RWPE2 (cell line): ENCODE measurements at regions not wholly inside any gene's neighbourhood (a gene's known extent, or its start where the extent isn't known, plus 50 kb on each side); places are given as distances from the start of the nearest gene placed in this dataset.

Experiments used
- ATAC-seq: fragments of 200-7000 bp; cut with Tn5 transposase; 3 replicates; pipeline ENCODE4 v1.9.1; 2021; ENCODE audit warnings: low read depth
- DNase-seq: peaks from one replicate; pipeline ENCODE4 v3.0.0-alpha.2; 2020; ENCODE audit warnings: low spot score
- H3K27ac ChIP-seq: fragments of 450-650 bp; 2 replicates; pipeline ENCODE4 v1.5.1; 2017; ENCODE audit warnings: mild to moderate bottlenecking; ENCODE audit not compliant: poor library complexity, severe bottlenecking
- H3K27me3 ChIP-seq: fragments of 250-450 bp; sonication (Bioruptor Pico); 2 replicates; pipeline ENCODE4 v1.5.1; 2021; ENCODE audit warnings: mild to moderate bottlenecking, moderate library complexity; ENCODE audit not compliant: insufficient read depth, poor library complexity, severe bottlenecking
- H3K36me3 ChIP-seq: fragments of 250-450 bp; sonication (Bioruptor Pico); 2 replicates; pipeline ENCODE4 v1.5.1; 2020; ENCODE audit warnings: low read depth, mild to moderate bottlenecking, moderate library complexity
- H3K4me1 ChIP-seq: fragments of 250-450 bp; sonication (Bioruptor Pico); 2 replicates; pipeline ENCODE4 v1.5.1; 2021; ENCODE audit warnings: mild to moderate bottlenecking, moderate library complexity; ENCODE audit not compliant: insufficient read depth, poor library complexity, severe bottlenecking
- H3K4me3 ChIP-seq: fragments of 250-450 bp; sonication (Bioruptor Pico); 2 replicates; pipeline ENCODE4 v1.5.1; 2021; ENCODE audit warnings: mild to moderate bottlenecking, moderate library complexity; ENCODE audit not compliant: severe bottlenecking
- H3K9me3 ChIP-seq: fragments of 250-450 bp; sonication (Bioruptor Pico); 2 replicates; pipeline ENCODE4 v1.5.1; 2021; ENCODE audit warnings: mild to moderate bottlenecking, moderate library complexity; ENCODE audit not compliant: severe bottlenecking
- TF ChIP-seq, protein P1 (sequence below): fragments of 450-650 bp; IDR thresholded peaks from one replicate; pipeline ENCODE4 v1.5.1; 2017; ENCODE audit warnings: mild to moderate bottlenecking, moderate library complexity; ENCODE audit not compliant: poor library complexity, severe bottlenecking

DNA sequence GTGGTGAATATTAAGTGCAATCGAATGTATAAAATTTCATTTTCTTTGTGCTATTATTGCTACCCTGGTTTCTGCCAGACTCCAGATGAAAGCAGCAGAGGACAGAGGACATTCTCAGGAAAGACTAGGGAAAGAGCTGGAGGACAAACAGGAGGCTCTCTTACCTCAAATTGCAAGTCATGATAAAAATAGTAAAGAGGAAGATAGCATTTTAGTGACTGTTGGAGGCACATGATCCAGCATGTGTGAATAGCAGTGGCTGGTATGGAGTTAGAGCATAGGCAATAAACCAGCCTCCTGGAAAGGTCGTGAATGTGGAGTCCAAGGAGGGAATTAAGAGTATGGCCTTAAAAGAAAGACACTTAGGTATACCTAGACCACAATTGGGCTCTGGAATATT, 1040.0 kb downstream of the STPG2 start:
- no peak for DNase-seq
- H3K4me3 ChIP-seq, result no peak overlapping the region
- H3K9me3 ChIP-seq, result no peaks in the 10 kb centered on the region
- peaks cover 6% of the 10 kb centered on the region for H3K4me1 ChIP-seq
- TF ChIP-seq, protein P1, sequence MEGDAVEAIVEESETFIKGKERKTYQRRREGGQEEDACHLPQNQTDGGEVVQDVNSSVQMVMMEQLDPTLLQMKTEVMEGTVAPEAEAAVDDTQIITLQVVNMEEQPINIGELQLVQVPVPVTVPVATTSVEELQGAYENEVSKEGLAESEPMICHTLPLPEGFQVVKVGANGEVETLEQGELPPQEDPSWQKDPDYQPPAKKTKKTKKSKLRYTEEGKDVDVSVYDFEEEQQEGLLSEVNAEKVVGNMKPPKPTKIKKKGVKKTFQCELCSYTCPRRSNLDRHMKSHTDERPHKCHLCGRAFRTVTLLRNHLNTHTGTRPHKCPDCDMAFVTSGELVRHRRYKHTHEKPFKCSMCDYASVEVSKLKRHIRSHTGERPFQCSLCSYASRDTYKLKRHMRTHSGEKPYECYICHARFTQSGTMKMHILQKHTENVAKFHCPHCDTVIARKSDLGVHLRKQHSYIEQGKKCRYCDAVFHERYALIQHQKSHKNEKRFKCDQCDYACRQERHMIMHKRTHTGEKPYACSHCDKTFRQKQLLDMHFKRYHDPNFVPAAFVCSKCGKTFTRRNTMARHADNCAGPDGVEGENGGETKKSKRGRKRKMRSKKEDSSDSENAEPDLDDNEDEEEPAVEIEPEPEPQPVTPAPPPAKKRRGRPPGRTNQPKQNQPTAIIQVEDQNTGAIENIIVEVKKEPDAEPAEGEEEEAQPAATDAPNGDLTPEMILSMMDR, result no peak
- no peaks in the 10 kb centered on the region for H3K27me3 ChIP-seq
- ATAC-seq, result no peak
- no peak overlapping the region for H3K27ac ChIP-seq
- no peaks in the 10 kb centered on the region for H3K36me3 ChIP-seq

GRCh38 chr4:97104006-97104405, 1039.3 kb downstream of the STPG2 start:
- no peak overlapping the region for H3K4me3 ChIP-seq
- peaks cover 6% of the 10 kb centered on the region for H3K4me1 ChIP-seq
- peak; percentile 80 for ATAC-seq
- TF ChIP-seq, protein P1, result no peak
- DNase-seq, result no peak
- H3K36me3 ChIP-seq, result no peaks in the 10 kb centered on the region
- H3K27me3 ChIP-seq, result no peaks in the 10 kb centered on the region
- H3K9me3 ChIP-seq, result no peaks in the 10 kb centered on the region
- no peak overlapping the region for H3K27ac ChIP-seq

DNA sequence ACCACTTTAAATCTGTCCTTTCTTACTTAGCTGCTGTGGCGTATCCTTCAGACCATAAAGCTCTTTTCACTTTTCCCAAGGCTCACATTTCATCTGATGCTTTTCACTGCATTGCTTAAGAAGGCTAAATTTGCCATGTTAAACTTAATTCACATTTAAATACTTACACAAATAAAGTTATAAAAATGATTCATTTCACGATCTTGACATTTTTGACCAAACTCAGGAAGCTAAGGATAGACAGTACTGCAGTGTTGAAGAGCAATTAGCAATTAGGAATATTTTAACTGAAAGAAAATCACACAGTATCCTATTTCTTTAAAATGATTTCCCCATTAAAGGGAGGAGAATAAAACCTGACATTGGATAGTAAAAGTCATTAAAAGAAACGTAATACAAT, 1038.6 kb downstream of the STPG2 start:
- H3K36me3 ChIP-seq, result no peaks in the 10 kb centered on the region
- no peaks in the 10 kb centered on the region for H3K27me3 ChIP-seq
- H3K4me3 ChIP-seq, result no peak overlapping the region
- no peak for ATAC-seq
- no peak for DNase-seq
- no peak overlapping the region for H3K27ac ChIP-seq
- TF ChIP-seq, protein P1, result no peak
- no peaks in the 10 kb centered on the region for H3K9me3 ChIP-seq
- H3K4me1 ChIP-seq, result peaks cover 6% of the 10 kb centered on the region

DNA sequence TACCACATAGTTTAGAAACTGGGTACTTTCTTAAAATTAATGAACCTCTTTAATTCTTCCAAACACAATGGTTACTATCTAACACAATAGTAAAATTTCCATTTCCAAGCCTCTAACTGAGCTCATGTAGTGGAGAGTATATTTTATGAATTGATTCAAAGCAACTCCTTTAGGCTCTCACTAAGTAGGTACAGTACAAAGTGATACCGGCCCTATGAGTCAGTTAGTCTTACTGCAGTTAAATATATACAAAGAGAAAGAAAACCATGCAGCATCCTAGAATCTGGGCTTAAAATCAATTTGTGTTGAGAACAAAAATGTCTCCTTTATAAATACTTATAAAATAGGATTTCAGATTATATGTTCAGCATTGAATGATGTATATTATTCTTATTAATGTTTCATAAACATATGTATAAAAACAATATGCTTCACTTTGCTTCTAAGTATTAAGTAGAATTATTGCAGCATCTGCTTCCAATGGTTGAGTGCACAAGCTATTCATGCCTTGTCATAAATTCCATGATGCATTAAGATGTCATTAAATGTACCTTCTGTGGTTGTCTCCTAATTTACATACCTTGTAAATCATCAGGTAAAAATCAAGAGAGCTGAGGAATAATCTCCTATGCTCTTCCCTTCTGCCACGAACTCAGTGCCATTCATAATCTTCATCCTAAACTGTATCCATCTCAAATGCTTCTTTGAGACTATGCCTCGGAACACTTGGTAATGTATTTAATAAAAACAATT, 1037.8 kb downstream of the STPG2 start:
- DNase-seq (no peak), ATAC-seq (no peak)
- no peaks in the 10 kb centered on the region for H3K9me3 ChIP-seq
- peaks cover 6% of the 10 kb centered on the region for H3K4me1 ChIP-seq
- no peaks in the 10 kb centered on the region for H3K36me3 ChIP-seq
- H3K27ac ChIP-seq, result no peak overlapping the region
- H3K4me3 ChIP-seq, result no peak overlapping the region
- H3K27me3 ChIP-seq, result no peaks in the 10 kb centered on the region
- TF ChIP-seq, protein P1, result no peak

- Histone ChIP-seq H3K4me3 (no peak overlapping the region), H3K36me3 (no peaks in the 10 kb centered on the region), H3K4me1 (peaks cover 6% of the 10 kb centered on the region), H3K27ac (no peak overlapping the region), H3K9me3 (no peaks in the 10 kb centered on the region), H3K27me3 (no peaks in the 10 kb centered on the region)
- DNase-seq (no peak), ATAC-seq (no peak)
- TF ChIP-seq, protein P1, result no peak
These were observed 1037.1 kb downstream of the STPG2 start for GRCh38 chr4:97106161-97106560.
